ENCODE measurements at regions not wholly inside any gene's neighbourhood (a gene's known extent, or its start where the extent isn't known, plus 50 kb on each side); places are given as distances from the start of the nearest gene placed in this dataset.
A peak's percentile ranks its signal among the peaks of the same experiment; 100 is the strongest.

DNA sequence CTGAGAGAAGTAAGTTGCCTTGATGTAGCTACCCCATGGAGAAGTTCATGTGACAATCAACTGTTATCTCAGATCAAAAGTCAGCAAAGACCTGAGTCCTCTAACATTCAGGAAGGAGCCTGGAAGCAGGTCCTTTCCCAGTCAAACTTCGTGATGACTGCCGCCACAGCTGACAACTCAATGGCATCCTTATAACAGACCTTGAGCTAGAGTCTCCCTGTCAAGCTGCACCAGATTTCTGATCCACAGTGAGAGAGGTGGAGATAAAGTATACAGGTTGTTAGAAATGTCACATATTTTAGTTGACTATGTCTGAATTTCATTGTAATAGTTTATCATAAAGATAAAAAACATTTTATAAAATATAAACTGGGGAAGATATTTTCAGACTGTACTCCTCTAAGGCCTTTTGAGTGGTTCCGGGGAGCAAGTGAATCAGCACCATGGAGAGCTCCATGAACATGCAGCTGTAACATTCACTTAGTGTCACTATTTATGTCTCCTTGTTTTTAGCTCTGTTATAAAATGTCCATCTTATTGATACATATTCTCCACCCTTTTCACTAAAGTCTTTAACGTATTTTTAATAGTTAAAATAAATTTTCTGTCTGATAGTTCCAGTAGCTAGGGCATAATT, 1653.5 kb upstream of the AGA start:
- Histone ChIP-seq H3K4me3 (ENCODE audit: low read depth, low read length) (no peak overlapping the region), H3K9me3 (ENCODE audit: control insufficient read depth, insufficient read depth, low read length) (no peaks in the 10 kb centered on the region), H3K4me1 (ENCODE audit: control insufficient read depth, insufficient read depth, low read length) (no peaks in the 10 kb centered on the region), H3K27me3 (ENCODE audit: control insufficient read depth, insufficient read depth, low read length) (no peaks in the 10 kb centered on the region), H3K9ac (ENCODE audit: low read depth, low read length) (no peak overlapping the region), H3K36me3 (ENCODE audit: control insufficient read depth, insufficient read depth, low read length) (no peaks in the 10 kb centered on the region), H3K27ac (ENCODE audit: low read depth, low read length) (no peak overlapping the region)

- no peak overlapping the region for H3K9ac ChIP-seq (ENCODE audit: low read depth, low read length)
- H3K4me1 ChIP-seq (ENCODE audit: control insufficient read depth, insufficient read depth, low read length) = no peaks in the 10 kb centered on the region
- no peaks in the 10 kb centered on the region for H3K36me3 ChIP-seq (ENCODE audit: control insufficient read depth, insufficient read depth, low read length)
These were observed 1655.5 kb upstream of the AGA start for GRCh38 chr4:179097741-179098140.

DNA sequence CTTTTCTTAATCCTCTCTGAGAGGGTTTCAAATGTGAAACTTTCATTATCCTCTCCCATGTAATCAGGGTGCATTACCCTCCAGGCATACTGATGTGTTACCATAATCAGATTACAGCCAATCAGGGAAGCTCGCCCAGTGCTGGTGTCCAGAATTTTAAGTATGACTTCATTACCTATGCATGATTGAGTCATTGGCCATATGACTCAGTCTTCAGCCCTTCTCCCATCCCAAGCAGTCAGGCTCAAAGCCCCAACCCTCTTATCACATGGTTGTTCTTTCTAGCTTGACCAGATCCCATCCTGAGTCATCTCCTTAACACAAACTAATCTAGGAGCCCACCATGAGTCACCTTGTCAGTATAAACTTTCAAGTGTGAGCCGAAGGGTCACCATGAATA, 1668.1 kb upstream of the AGA start:
- H3K27me3 ChIP-seq (ENCODE audit: control insufficient read depth, insufficient read depth, low read length) = no peaks in the 10 kb centered on the region

More at GRCh38 chr4:179097741-179098140, 1655.5 kb upstream of the AGA start:
- no peak overlapping the region for H3K27ac ChIP-seq (ENCODE audit: low read depth, low read length)
- H3K27me3 ChIP-seq (ENCODE audit: control insufficient read depth, insufficient read depth, low read length) = no peaks in the 10 kb centered on the region
- H3K9me3 ChIP-seq (ENCODE audit: control insufficient read depth, insufficient read depth, low read length) = no peaks in the 10 kb centered on the region
- no peak overlapping the region for H3K4me3 ChIP-seq (ENCODE audit: low read depth, low read length)

DNA sequence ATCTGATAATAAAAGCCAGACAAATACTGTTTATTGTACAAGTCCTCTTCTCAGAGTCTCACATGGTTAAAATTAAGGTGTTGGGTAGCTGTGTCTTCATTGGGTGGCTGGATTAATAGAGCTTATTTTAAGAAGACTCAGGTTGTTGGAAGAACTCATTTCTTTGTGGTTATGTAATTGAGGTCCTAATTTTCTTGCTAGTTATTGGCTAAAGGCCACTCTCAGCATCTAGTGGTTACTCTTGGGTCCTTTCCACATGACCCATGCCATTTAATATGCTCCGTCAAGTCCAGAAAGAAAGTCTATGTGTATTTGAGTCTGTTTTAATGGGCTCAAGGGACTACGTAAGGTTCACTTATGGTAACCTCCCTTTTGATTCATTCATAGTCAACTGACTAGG, 1668.6 kb upstream of the AGA start:
- Histone ChIP-seq H3K4me1 (ENCODE audit: control insufficient read depth, insufficient read depth, low read length) (peaks cover 6% of the 10 kb centered on the region), H3K36me3 (ENCODE audit: control insufficient read depth, insufficient read depth, low read length) (no peaks in the 10 kb centered on the region), H3K4me3 (ENCODE audit: low read depth, low read length) (no peak overlapping the region), H3K9ac (ENCODE audit: low read depth, low read length) (no peak overlapping the region), H3K9me3 (ENCODE audit: control insufficient read depth, insufficient read depth, low read length) (no peaks in the 10 kb centered on the region), H3K27ac (ENCODE audit: low read depth, low read length) (no peak overlapping the region), H3K27me3 (ENCODE audit: control insufficient read depth, insufficient read depth, low read length) (no peaks in the 10 kb centered on the region)

More for the DNA sequence above, 1668.1 kb upstream of the AGA start:
- Histone ChIP-seq H3K9me3 (ENCODE audit: control insufficient read depth, insufficient read depth, low read length) (no peaks in the 10 kb centered on the region), H3K27ac (ENCODE audit: low read depth, low read length) (no peak overlapping the region), H3K36me3 (ENCODE audit: control insufficient read depth, insufficient read depth, low read length) (no peaks in the 10 kb centered on the region), H3K4me1 (ENCODE audit: control insufficient read depth, insufficient read depth, low read length) (0 out of 2 replicates have a peak, but pooled peaks cover 4% of the 10 kb centered on the region), H3K9ac (ENCODE audit: low read depth, low read length) (no peak overlapping the region), H3K4me3 (ENCODE audit: low read depth, low read length) (no peak overlapping the region)

DNA sequence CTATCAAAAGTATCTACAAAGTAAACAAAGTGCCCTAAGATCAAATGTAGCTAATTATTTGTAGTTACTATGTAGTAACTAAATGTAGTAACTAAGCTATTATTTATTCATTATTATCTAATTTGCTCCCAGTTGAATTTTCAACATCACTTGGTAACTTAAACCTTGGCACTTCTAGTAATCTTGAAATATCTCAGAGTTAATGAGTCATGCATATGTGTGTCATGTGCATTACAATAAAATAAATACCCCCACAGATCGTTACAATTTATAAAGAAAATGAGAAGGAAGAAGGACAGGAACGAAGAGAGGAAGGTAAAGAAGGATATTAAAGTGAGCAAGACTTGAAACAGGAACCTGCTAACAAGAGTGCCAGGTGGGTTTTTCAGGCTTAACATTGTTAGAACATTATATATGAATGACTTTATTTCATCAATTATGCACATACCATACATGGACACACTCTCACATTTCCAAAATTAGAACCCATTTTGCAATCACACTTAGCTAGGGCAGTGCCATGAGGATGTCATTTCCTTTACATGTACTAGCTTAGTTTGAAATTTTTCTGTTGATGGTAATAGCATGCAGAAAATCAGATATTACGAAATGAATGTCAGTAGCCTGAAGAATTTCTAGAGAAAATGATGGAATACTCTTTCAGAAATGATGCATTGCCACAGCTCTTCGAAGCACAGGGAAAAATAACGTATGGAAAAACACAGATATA, 1670.4 kb upstream of the AGA start:
- Histone ChIP-seq H3K9ac (ENCODE audit: low read depth, low read length) (no peak overlapping the region), H3K9me3 (ENCODE audit: control insufficient read depth, insufficient read depth, low read length) (no peaks in the 10 kb centered on the region), H3K4me1 (ENCODE audit: control insufficient read depth, insufficient read depth, low read length) (peaks cover 16% of the 10 kb centered on the region), H3K27me3 (ENCODE audit: control insufficient read depth, insufficient read depth, low read length) (no peaks in the 10 kb centered on the region), H3K4me3 (ENCODE audit: low read depth, low read length) (no peak overlapping the region), H3K27ac (ENCODE audit: low read depth, low read length) (no peak overlapping the region), H3K36me3 (ENCODE audit: control insufficient read depth, insufficient read depth, low read length) (no peaks in the 10 kb centered on the region)

DNA sequence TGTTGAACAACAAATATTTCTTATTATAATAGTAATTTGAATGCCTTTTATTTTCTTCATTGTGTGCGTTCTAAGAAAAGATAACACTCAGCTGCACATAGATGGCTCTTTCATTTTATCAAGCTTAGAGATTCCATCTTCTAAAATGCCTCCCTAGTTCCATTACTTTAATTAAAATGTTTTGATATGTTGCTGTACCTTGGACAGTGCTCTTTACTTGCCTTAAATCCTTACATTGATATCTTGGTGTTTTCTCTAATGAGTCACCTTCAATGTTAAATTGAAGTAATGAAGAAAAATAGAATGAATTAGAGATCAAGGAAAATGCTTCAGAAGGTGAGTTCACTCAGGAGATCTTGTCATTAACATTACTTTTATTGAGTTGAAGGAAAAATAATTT, 1672.4 kb upstream of the AGA start:
- H3K4me1 ChIP-seq (ENCODE audit: control insufficient read depth, insufficient read depth, low read length) = peaks cover 16% of the 10 kb centered on the region
- no peaks in the 10 kb centered on the region for H3K36me3 ChIP-seq (ENCODE audit: control insufficient read depth, insufficient read depth, low read length)
- no peak overlapping the region for H3K27ac ChIP-seq (ENCODE audit: low read depth, low read length)
- no peak overlapping the region for H3K4me3 ChIP-seq (ENCODE audit: low read depth, low read length)
- no peaks in the 10 kb centered on the region for H3K9me3 ChIP-seq (ENCODE audit: control insufficient read depth, insufficient read depth, low read length)
- H3K27me3 ChIP-seq (ENCODE audit: control insufficient read depth, insufficient read depth, low read length) = no peaks in the 10 kb centered on the region
- H3K9ac ChIP-seq (ENCODE audit: low read depth, low read length) = no peak overlapping the region

- peaks cover 16% of the 10 kb centered on the region for H3K4me1 ChIP-seq (ENCODE audit: control insufficient read depth, insufficient read depth, low read length)
- no peak overlapping the region for H3K27ac ChIP-seq (ENCODE audit: low read depth, low read length)
- H3K27me3 ChIP-seq (ENCODE audit: control insufficient read depth, insufficient read depth, low read length) = no peaks in the 10 kb centered on the region
- H3K4me3 ChIP-seq (ENCODE audit: low read depth, low read length) = no peak overlapping the region
- no peaks in the 10 kb centered on the region for H3K9me3 ChIP-seq (ENCODE audit: control insufficient read depth, insufficient read depth, low read length)
- H3K9ac ChIP-seq (ENCODE audit: low read depth, low read length) = no peak overlapping the region; the same call in 1 of the 2 replicates
- no peaks in the 10 kb centered on the region for H3K36me3 ChIP-seq (ENCODE audit: control insufficient read depth, insufficient read depth, low read length)
These were observed 1673.8 kb upstream of the AGA start for GRCh38 chr4:179116011-179116410.

GRCh38 chr4:179116581-179116980, 1674.3 kb upstream of the AGA start:
- Histone ChIP-seq H3K27me3 (ENCODE audit: control insufficient read depth, insufficient read depth, low read length) (no peaks in the 10 kb centered on the region), H3K9me3 (ENCODE audit: control insufficient read depth, insufficient read depth, low read length) (no peaks in the 10 kb centered on the region), H3K9ac (ENCODE audit: low read depth, low read length) (no peak overlapping the region), H3K27ac (ENCODE audit: low read depth, low read length) (no peak overlapping the region), H3K4me1 (ENCODE audit: control insufficient read depth, insufficient read depth, low read length) (peaks cover 16% of the 10 kb centered on the region), H3K36me3 (ENCODE audit: control insufficient read depth, insufficient read depth, low read length) (no peaks in the 10 kb centered on the region), H3K4me3 (ENCODE audit: low read depth, low read length) (no peak overlapping the region)

GRCh38 chr4:179123084-179123483, 1680.8 kb upstream of the AGA start:
- H3K4me1 ChIP-seq (ENCODE audit: control insufficient read depth, insufficient read depth, low read length) = peaks cover 30% of the 10 kb centered on the region
- H3K4me3 ChIP-seq (ENCODE audit: low read depth, low read length) = no peak overlapping the region
- no peaks in the 10 kb centered on the region for H3K36me3 ChIP-seq (ENCODE audit: control insufficient read depth, insufficient read depth, low read length)
- no peaks in the 10 kb centered on the region for H3K27me3 ChIP-seq (ENCODE audit: control insufficient read depth, insufficient read depth, low read length)
- H3K27ac ChIP-seq (ENCODE audit: low read depth, low read length) = no peak overlapping the region
- no peak overlapping the region for H3K9ac ChIP-seq (ENCODE audit: low read depth, low read length)
- no peaks in the 10 kb centered on the region for H3K9me3 ChIP-seq (ENCODE audit: control insufficient read depth, insufficient read depth, low read length)

- H3K9ac ChIP-seq (ENCODE audit: low read depth, low read length) = no peak overlapping the region; the same call in 1 of the 2 replicates
- H3K9me3 ChIP-seq (ENCODE audit: control insufficient read depth, insufficient read depth, low read length) = no peaks in the 10 kb centered on the region
- H3K4me3 ChIP-seq (ENCODE audit: low read depth, low read length) = no peak overlapping the region
- H3K27me3 ChIP-seq (ENCODE audit: control insufficient read depth, insufficient read depth, low read length) = no peaks in the 10 kb centered on the region
- peak overlapping the region; percentile 82 for H3K27ac ChIP-seq (ENCODE audit: low read depth, low read length)
- H3K36me3 ChIP-seq (ENCODE audit: control insufficient read depth, insufficient read depth, low read length) = no peaks in the 10 kb centered on the region
- H3K4me1 ChIP-seq (ENCODE audit: control insufficient read depth, insufficient read depth, low read length) = peaks cover 30% of the 10 kb centered on the region
These were observed 1682.2 kb upstream of the AGA start for GRCh38 chr4:179124419-179124818.

DNA sequence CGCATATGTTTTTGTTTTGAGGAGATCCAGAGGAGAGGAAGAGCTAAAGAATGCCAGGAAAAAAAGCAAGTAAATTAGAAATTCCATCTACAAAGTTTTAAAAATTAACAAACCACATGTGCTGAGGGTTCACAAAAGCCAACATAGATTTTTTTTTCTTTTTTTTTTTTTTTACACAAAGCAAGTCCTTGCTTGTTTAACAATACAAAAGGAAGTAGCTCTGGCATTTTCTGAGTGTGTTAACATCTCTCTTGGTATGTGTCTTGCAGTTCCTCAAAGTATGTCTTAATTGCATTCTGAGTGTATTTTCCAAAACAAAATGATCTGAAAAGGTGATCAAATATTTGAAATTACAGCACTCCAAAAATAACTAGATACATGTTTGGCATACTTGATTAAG, 1682.7 kb upstream of the AGA start:
- Histone ChIP-seq H3K27ac (ENCODE audit: low read depth, low read length) (peak overlapping the region; percentile 82), H3K36me3 (ENCODE audit: control insufficient read depth, insufficient read depth, low read length) (no peaks in the 10 kb centered on the region), H3K27me3 (ENCODE audit: control insufficient read depth, insufficient read depth, low read length) (no peaks in the 10 kb centered on the region), H3K4me1 (ENCODE audit: control insufficient read depth, insufficient read depth, low read length) (peaks cover 30% of the 10 kb centered on the region), H3K9me3 (ENCODE audit: control insufficient read depth, insufficient read depth, low read length) (no peaks in the 10 kb centered on the region), H3K9ac (ENCODE audit: low read depth, low read length) (no peak overlapping the region; the same call in 1 of the 2 replicates), H3K4me3 (ENCODE audit: low read depth, low read length) (no peak overlapping the region; the same call in 1 of the 2 replicates)
